ENCODE measurements at regions not wholly inside any gene's neighbourhood (a gene's known extent, or its start where the extent isn't known, plus 50 kb on each side); places are given as distances from the start of the nearest gene placed in this dataset.
"Not testable (repeated sequence)": the region's sequence is repeated elsewhere in the genome, so short reads cannot be mapped to it uniquely, and the experiment has no call there.

GRCh38 chr4:20084488-20084887 lies 167.2 kb upstream of the SLIT2 start:
- no peak for DNase-seq (ENCODE audit: insufficient read length)
- FAIRE-seq = no peak
- TF ChIP-seq POLR2AphosphoS5 (IDR thresholded peaks at IDR 0.05; ENCODE audit: low read depth, low read length) (no peak), TAF1 (IDR thresholded peaks at IDR 0.05; ENCODE audit: borderline replicate concordance, low read depth, low read length) (no peak), POLR2A (IDR thresholded peaks at IDR 0.05; ENCODE audit: low read depth, low read length) (no peak)

- DNase-seq (ENCODE audit: insufficient read length) = no peak
- FAIRE-seq = no peak
- no peak for TF ChIP-seq TAF1 (IDR thresholded peaks at IDR 0.05; ENCODE audit: borderline replicate concordance, low read depth, low read length)
- TF ChIP-seq POLR2A (IDR thresholded peaks at IDR 0.05; ENCODE audit: low read depth, low read length) = no peak
- no peak for TF ChIP-seq POLR2AphosphoS5 (IDR thresholded peaks at IDR 0.05; ENCODE audit: low read depth, low read length)
Observed at GRCh38 chr4:20078644-20079043, 173.1 kb upstream of the SLIT2 start.

GRCh38 chr4:20075248-20075871 lies 176.3 kb upstream of the SLIT2 start:
- TF ChIP-seq TAF1 (IDR thresholded peaks at IDR 0.05; ENCODE audit: borderline replicate concordance, low read depth, low read length) (no peak), POLR2AphosphoS5 (IDR thresholded peaks at IDR 0.05; ENCODE audit: low read depth, low read length) (no peak), POLR2A (IDR thresholded peaks at IDR 0.05; ENCODE audit: low read depth, low read length) (no peak)
- FAIRE-seq (no peak), DNase-seq (ENCODE audit: insufficient read length) (no peak)

GRCh38 chr4:20074450-20074849 lies 177.3 kb upstream of the SLIT2 start:
- FAIRE-seq (no peak), DNase-seq (ENCODE audit: insufficient read length) (no peak)
- TF ChIP-seq POLR2A (IDR thresholded peaks at IDR 0.05; ENCODE audit: low read depth, low read length) (no peak), POLR2AphosphoS5 (IDR thresholded peaks at IDR 0.05; ENCODE audit: low read depth, low read length) (no peak), TAF1 (IDR thresholded peaks at IDR 0.05; ENCODE audit: borderline replicate concordance, low read depth, low read length) (no peak)

- FAIRE-seq (no peak), DNase-seq (ENCODE audit: insufficient read length) (no peak)
- TF ChIP-seq POLR2A (IDR thresholded peaks at IDR 0.05; ENCODE audit: low read depth, low read length) = no peak
- TF ChIP-seq POLR2AphosphoS5 (IDR thresholded peaks at IDR 0.05; ENCODE audit: low read depth, low read length) = no peak
- no peak for TF ChIP-seq TAF1 (IDR thresholded peaks at IDR 0.05; ENCODE audit: borderline replicate concordance, low read depth, low read length)
Observed at GRCh38 chr4:20065952-20066351, 185.8 kb upstream of the SLIT2 start.

- FAIRE-seq; DNase-seq (ENCODE audit: insufficient read length): not testable (repeated sequence)
Observed at GRCh38 chr4:20062857-20063256, 188.8 kb upstream of the SLIT2 start.

GRCh38 chr4:20062054-20062453 lies 189.7 kb upstream of the SLIT2 start:
- no peak for FAIRE-seq
- DNase-seq (ENCODE audit: insufficient read length) = no peak
- TF ChIP-seq POLR2AphosphoS5 (IDR thresholded peaks at IDR 0.05; ENCODE audit: low read depth, low read length) = no peak
- no peak for TF ChIP-seq TAF1 (IDR thresholded peaks at IDR 0.05; ENCODE audit: borderline replicate concordance, low read depth, low read length)
- TF ChIP-seq POLR2A (IDR thresholded peaks at IDR 0.05; ENCODE audit: low read depth, low read length) = no peak

GRCh38 chr4:20050768-20051167 lies 200.9 kb upstream of the SLIT2 start:
- FAIRE-seq = no peak
- no peak for DNase-seq (ENCODE audit: insufficient read length)
- TF ChIP-seq TAF1 (IDR thresholded peaks at IDR 0.05; ENCODE audit: borderline replicate concordance, low read depth, low read length) (no peak), POLR2A (IDR thresholded peaks at IDR 0.05; ENCODE audit: low read depth, low read length) (no peak), POLR2AphosphoS5 (IDR thresholded peaks at IDR 0.05; ENCODE audit: low read depth, low read length) (no peak)

- FAIRE-seq = no peak
- TF ChIP-seq POLR2A (IDR thresholded peaks at IDR 0.05; ENCODE audit: low read depth, low read length) (no peak), POLR2AphosphoS5 (IDR thresholded peaks at IDR 0.05; ENCODE audit: low read depth, low read length) (no peak), TAF1 (IDR thresholded peaks at IDR 0.05; ENCODE audit: borderline replicate concordance, low read depth, low read length) (no peak)
- no peak for DNase-seq (ENCODE audit: insufficient read length)
Observed at GRCh38 chr4:20049889-20050288, 201.8 kb upstream of the SLIT2 start.

GRCh38 chr4:20046931-20047677 lies 204.6 kb upstream of the SLIT2 start:
- TF ChIP-seq POLR2A (IDR thresholded peaks at IDR 0.05; ENCODE audit: low read depth, low read length) (no peak), POLR2AphosphoS5 (IDR thresholded peaks at IDR 0.05; ENCODE audit: low read depth, low read length) (no peak), TAF1 (IDR thresholded peaks at IDR 0.05; ENCODE audit: borderline replicate concordance, low read depth, low read length) (no peak)
- FAIRE-seq = no peak
- no peak for DNase-seq (ENCODE audit: insufficient read length)

- DNase-seq (ENCODE audit: insufficient read length) (no peak), FAIRE-seq (no peak)
- no peak for TF ChIP-seq POLR2AphosphoS5 (IDR thresholded peaks at IDR 0.05; ENCODE audit: low read depth, low read length)
- TF ChIP-seq TAF1 (IDR thresholded peaks at IDR 0.05; ENCODE audit: borderline replicate concordance, low read depth, low read length) = no peak
- TF ChIP-seq POLR2A (IDR thresholded peaks at IDR 0.05; ENCODE audit: low read depth, low read length) = no peak
Observed at GRCh38 chr4:20046179-20046578, 205.5 kb upstream of the SLIT2 start.

- TF ChIP-seq POLR2A (IDR thresholded peaks at IDR 0.05; ENCODE audit: low read depth, low read length) = no peak
- no peak for TF ChIP-seq TAF1 (IDR thresholded peaks at IDR 0.05; ENCODE audit: borderline replicate concordance, low read depth, low read length)
- no peak for TF ChIP-seq POLR2AphosphoS5 (IDR thresholded peaks at IDR 0.05; ENCODE audit: low read depth, low read length)
- FAIRE-seq (no peak), DNase-seq (ENCODE audit: insufficient read length) (no peak)
Observed at GRCh38 chr4:20044966-20045365, 206.7 kb upstream of the SLIT2 start.
